Suprapubic skin (tissue), 4 donors: ENCODE measurements at regions not wholly inside any gene's neighbourhood (a gene's known extent, or its start where the extent isn't known, plus 50 kb on each side); places are given as distances from the start of the nearest gene placed in this dataset.
A peak's percentile ranks its signal among the peaks of the same experiment; 100 is the strongest.

Source experiments
- DNase-seq, 2 donors: peaks; one replicate each; pipeline ENCODE4 v3.0.0-alpha.2; 2019; ENCODE audit warnings: low spot score in 2 of 2
- H3K27ac ChIP-seq: fragments of 200-600 bp; sonication (generic); one replicate; pipeline ENCODE4 v1.5.1; 2019
- H3K27me3 ChIP-seq: fragments of 200-600 bp; sonication (generic); one replicate; pipeline ENCODE4 v1.5.1; 2019
- H3K36me3 ChIP-seq: fragments of 200-600 bp; sonication (generic); one replicate; pipeline ENCODE4 v1.5.1; 2019
- H3K4me1 ChIP-seq: fragments of 200-600 bp; sonication (generic); one replicate; pipeline ENCODE4 v1.5.1; 2019
- H3K4me3 ChIP-seq: fragments of 200-600 bp; sonication (generic); one replicate; pipeline ENCODE4 v1.5.1; 2019; ENCODE audit warnings: mild to moderate bottlenecking
- H3K9me3 ChIP-seq: fragments of 200-600 bp; sonication (generic); one replicate; pipeline ENCODE4 v1.5.1; 2019
- EP300 ChIP-seq: sonication (generic); formaldehyde crosslinking; IDR thresholded peaks from one replicate; pipeline ENCODE4 v1.6.1; 2017; ENCODE audit warnings: antibody characterized with exemption
- POLR2A ChIP-seq, 2 donors: fragments of 450-650 bp; IDR thresholded peaks; one replicate each; pipeline ENCODE4 v1.6.1; 2017; ENCODE audit warnings: antibody characterized with exemption in 2 of 2, mild to moderate bottlenecking in 2 of 2, moderate library complexity in 2 of 2
- POLR2AphosphoS5 ChIP-seq, 3 donors: sonication (generic); formaldehyde crosslinking; IDR thresholded peaks; one replicate each; pipeline ENCODE4 v1.6.1; 2017; ENCODE audit warnings: antibody characterized with exemption in 3 of 3
- WGBS: methylation state at CpG from one replicate; pipeline ENCODE4 v1.1.5; 2018; 5-methylcytosine and 5-hydroxymethylcytosine counted together
- TF ChIP-seq, protein P1 (sequence below), 2 donors: fragments of 200-600 bp in 1 of 2; fragments of 450-650 bp in 1 of 2; sonication (generic) in 1 of 2; IDR thresholded peaks; one replicate each; pipeline ENCODE4 v1.5.1; 2016 to 2019; ENCODE audit warnings: antibody characterized with exemption in 2 of 2, mild to moderate bottlenecking in 1 of 2, moderate library complexity in 1 of 2

DNA sequence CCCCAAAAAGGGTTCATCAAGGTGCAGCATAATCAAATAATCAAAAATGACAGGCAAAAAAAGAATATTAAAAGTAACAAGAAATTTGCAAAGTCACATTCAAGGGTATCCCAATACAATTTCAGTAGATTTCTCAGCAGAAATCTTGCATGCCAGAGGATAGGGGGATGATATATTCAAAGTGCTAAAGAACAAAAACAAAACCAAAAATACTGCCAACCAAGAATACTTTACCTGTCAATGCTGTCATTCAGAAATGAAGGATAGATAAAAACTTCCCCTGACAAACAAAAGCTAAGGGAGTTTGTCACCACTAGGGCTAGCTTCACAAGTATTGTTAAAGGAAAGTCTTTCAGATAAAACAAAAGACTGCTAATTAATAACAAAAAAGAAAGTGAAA lies 68.7 kb upstream of the EDIL3 start:
- H3K36me3 ChIP-seq = no peaks in the 10 kb centered on the region
- H3K27ac ChIP-seq = no peak overlapping the region
- DNase-seq = no peak
- H3K4me1 ChIP-seq = no peaks in the 10 kb centered on the region
- no peaks in the 10 kb centered on the region for H3K27me3 ChIP-seq
- H3K9me3 ChIP-seq = no peaks in the 10 kb centered on the region
- TF ChIP-seq, protein P1, sequence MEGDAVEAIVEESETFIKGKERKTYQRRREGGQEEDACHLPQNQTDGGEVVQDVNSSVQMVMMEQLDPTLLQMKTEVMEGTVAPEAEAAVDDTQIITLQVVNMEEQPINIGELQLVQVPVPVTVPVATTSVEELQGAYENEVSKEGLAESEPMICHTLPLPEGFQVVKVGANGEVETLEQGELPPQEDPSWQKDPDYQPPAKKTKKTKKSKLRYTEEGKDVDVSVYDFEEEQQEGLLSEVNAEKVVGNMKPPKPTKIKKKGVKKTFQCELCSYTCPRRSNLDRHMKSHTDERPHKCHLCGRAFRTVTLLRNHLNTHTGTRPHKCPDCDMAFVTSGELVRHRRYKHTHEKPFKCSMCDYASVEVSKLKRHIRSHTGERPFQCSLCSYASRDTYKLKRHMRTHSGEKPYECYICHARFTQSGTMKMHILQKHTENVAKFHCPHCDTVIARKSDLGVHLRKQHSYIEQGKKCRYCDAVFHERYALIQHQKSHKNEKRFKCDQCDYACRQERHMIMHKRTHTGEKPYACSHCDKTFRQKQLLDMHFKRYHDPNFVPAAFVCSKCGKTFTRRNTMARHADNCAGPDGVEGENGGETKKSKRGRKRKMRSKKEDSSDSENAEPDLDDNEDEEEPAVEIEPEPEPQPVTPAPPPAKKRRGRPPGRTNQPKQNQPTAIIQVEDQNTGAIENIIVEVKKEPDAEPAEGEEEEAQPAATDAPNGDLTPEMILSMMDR (IDR thresholded peaks at IDR 0.05) = no peak
- no peak for TF ChIP-seq EP300
- TF ChIP-seq POLR2A (IDR thresholded peaks at IDR 0.05) = no peak
- no peak for TF ChIP-seq POLR2AphosphoS5 (IDR thresholded peaks at IDR 0.05)
- H3K4me3 ChIP-seq = no peak overlapping the region

DNA sequence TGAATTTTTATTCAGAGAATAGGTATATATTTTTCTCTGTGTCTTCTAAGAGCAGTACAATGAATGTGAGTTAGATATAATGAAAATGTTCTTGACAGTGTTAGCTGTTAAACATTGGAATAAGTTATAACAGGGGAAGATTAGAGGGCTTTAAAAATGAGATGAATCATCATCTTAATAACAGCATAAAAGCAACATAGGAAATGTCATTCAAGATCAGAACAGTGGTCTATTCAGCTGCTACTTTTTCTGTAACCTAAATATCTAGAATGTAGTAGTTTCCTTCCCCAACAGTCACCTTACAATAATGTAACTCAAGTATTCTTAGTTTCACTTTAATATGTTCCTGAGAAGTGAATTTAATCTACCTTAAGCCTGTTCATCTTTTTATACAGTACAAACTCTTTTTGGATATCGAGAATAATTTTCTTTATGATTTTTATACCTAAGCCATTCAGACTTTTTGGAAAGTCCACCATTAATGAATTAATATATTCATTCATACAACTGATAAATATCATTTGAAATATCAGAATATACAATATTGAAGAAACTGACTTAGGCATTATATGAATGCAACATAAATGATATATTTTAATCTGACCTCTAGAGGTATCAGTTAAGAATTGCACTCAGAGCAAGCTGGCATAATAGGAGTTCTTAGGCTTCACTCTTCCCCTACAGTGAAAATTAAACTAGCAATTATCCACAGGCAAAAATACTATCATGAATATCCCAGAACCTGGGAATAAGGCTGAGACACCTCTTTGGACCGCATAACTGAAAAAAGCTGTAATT lies 66.1 kb upstream of the EDIL3 start:
- H3K4me3 ChIP-seq = no peak overlapping the region
- H3K27me3 ChIP-seq = no peaks in the 10 kb centered on the region
- H3K27ac ChIP-seq = no peak overlapping the region
- H3K36me3 ChIP-seq = no peaks in the 10 kb centered on the region
- no peaks in the 10 kb centered on the region for H3K9me3 ChIP-seq
- no peak for TF ChIP-seq POLR2A (IDR thresholded peaks at IDR 0.05)
- TF ChIP-seq POLR2AphosphoS5 (IDR thresholded peaks at IDR 0.05) = no peak
- TF ChIP-seq, protein P1 (IDR thresholded peaks at IDR 0.05) = peak in 1 of 2 donors; percentile 13
- 86% methylated on average over 2 of the region's 2 CpGs for WGBS
- no peak for DNase-seq
- no peaks in the 10 kb centered on the region for H3K4me1 ChIP-seq

DNA sequence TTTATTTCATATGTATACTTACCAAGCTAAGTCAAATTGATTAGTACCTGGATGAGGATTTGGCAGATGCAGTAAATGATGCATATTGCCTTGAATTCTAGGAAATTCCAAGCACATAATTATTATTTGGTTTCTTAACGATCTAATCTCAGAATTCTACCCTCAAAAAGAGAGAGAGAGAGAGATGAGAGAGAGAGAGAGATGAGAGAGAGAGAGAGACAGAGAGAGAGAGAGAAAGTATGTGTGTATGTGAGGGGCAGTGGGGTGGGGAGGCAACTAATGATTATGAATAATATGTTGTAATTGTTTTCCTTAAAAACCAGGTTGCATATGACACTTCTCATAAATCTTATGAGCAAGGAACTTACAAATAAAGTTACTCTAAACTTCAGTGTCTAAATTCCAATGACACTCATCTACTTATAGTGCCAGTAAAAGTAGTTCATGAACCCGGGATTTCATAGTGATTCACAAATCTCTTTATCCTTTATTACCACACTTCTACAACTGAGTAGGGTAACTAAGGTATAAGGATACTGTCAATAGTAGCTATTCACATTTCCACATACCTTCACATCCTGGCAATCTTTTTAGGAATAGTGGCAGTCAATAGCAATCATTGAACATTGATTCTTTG lies 60.5 kb upstream of the EDIL3 start:
- Histone ChIP-seq H3K4me3 (no peak overlapping the region), H3K27ac (no peak overlapping the region), H3K9me3 (no peaks in the 10 kb centered on the region), H3K36me3 (no peaks in the 10 kb centered on the region), H3K4me1 (no peaks in the 10 kb centered on the region), H3K27me3 (no peaks in the 10 kb centered on the region)
- 59% methylated on average over 2 of the region's 2 CpGs for WGBS
- no peak for DNase-seq
- no peak for TF ChIP-seq POLR2A (IDR thresholded peaks at IDR 0.05)
- TF ChIP-seq EP300 = no peak
- TF ChIP-seq, protein P1 (IDR thresholded peaks at IDR 0.05) = no peak
- TF ChIP-seq POLR2AphosphoS5 (IDR thresholded peaks at IDR 0.05) = no peak

DNA sequence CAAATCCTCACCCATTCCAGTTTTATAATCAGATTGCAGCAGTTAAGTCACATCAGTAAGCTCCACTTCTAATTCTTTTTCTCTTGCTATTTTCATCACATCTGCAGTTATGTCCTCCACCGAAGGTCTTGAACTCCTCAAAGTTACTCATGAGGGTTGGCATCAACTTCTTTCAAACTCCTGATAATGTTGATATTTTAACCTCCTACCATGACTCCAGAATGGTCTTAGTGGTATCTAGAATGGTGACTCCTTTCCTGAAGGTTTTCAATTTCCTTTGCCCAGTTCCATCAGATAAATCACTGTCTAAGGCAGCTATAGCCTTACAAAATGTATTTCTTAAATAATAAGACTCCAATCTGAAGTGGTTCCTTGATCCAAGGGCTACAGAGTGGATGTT lies 53.8 kb upstream of the EDIL3 start:
- WGBS = 93% methylated on average over 1 of the region's 1 CpG
- Histone ChIP-seq H3K4me1 (peaks cover 3% of the 10 kb centered on the region), H3K36me3 (no peaks in the 10 kb centered on the region), H3K9me3 (no peaks in the 10 kb centered on the region), H3K27me3 (no peaks in the 10 kb centered on the region), H3K27ac (no peak overlapping the region), H3K4me3 (no peak overlapping the region)
- DNase-seq = no peak
- TF ChIP-seq POLR2AphosphoS5 (IDR thresholded peaks at IDR 0.05) (no peak), POLR2A (IDR thresholded peaks at IDR 0.05) (no peak), EP300 (no peak)
- TF ChIP-seq, protein P1 (IDR thresholded peaks at IDR 0.05) = no peak

DNA sequence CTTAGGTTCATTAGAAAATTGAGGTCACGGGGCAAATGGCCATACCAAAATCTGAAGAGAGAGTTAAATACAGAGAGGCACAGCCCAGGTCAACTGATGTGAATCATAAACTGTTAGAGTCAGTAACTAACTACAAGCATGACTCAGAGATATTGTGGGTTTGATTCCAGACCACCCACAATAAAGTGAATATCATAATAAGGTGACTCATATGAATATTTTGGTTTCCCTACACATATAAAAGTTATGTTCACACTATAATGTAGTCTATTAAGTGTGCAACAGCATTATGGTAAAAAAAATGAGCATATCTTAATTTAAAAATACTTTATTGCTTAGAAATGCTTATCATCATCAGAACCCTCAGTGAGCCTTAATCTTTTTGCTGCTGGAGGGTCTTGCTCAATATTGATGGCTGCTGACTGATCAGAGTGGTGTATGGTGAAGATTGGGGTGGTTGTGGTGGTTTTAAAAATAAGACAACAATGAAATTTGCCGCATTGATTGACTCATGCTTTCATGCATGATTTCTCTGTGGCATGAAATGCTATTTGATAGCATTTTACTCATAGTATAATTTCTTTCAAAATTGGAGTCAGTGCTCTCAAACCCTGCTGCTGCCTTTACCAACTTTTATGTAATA lies 53.1 kb upstream of the EDIL3 start:
- Histone ChIP-seq H3K27me3 (no peaks in the 10 kb centered on the region), H3K4me3 (no peak overlapping the region), H3K36me3 (no peaks in the 10 kb centered on the region), H3K27ac (no peak overlapping the region), H3K4me1 (peaks cover 3% of the 10 kb centered on the region), H3K9me3 (no peaks in the 10 kb centered on the region)
- no peak for DNase-seq
- WGBS = 86% methylated on average over 2 of the region's 2 CpGs
- no peak for TF ChIP-seq POLR2A (IDR thresholded peaks at IDR 0.05)
- TF ChIP-seq, protein P1 (IDR thresholded peaks at IDR 0.05) = no peak
- TF ChIP-seq EP300 = no peak
- TF ChIP-seq POLR2AphosphoS5 (IDR thresholded peaks at IDR 0.05) = no peak
